ENCODE measurements at regions not wholly inside any gene's neighbourhood (a gene's known extent, or its start where the extent isn't known, plus 50 kb on each side); places are given as distances from the start of the nearest gene placed in this dataset.

GRCh38 chr1:30533796-30534550 is 189.4 kb downstream of the MATN1 start:
- Histone ChIP-seq H3K9me3 (peaks cover 0 to 6% (median 0%) of the 10 kb centered on the region in 3 donors), H3K27ac (no peak overlapping the region), H3K4me3 (no peak overlapping the region), H3K4me1 (no peaks in the 10 kb centered on the region), H3K27me3 (peaks cover 0 to 12% of the 10 kb centered on the region in 2 donors), H3K36me3 (no peaks in the 10 kb centered on the region)
- DNase-seq, result no peak
- TF ChIP-seq CTCF (IDR thresholded peaks at IDR 0.05), result no peak
- intact Hi-C loops (cut with DNase I; ENCODE audit: low total_unique reads), result no loop called here

GRCh38 chr1:30533141-30533540 is 190.2 kb downstream of the MATN1 start:
- no peak overlapping the region for H3K27ac ChIP-seq
- no peak for DNase-seq
- peaks cover 0 to 6% (median 0%) of the 10 kb centered on the region in 3 donors for H3K9me3 ChIP-seq
- peaks cover 0 to 11% of the 10 kb centered on the region in 2 donors for H3K27me3 ChIP-seq
- intact Hi-C loops (cut with DNase I; ENCODE audit: low total_unique reads), result no loop called here
- H3K4me3 ChIP-seq, result no peak overlapping the region
- no peaks in the 10 kb centered on the region for H3K36me3 ChIP-seq
- TF ChIP-seq CTCF (IDR thresholded peaks at IDR 0.05), result no peak
- H3K4me1 ChIP-seq, result no peaks in the 10 kb centered on the region

- H3K9me3 ChIP-seq, result peaks cover 0 to 6% (median 0%) of the 10 kb centered on the region in 3 donors
- no peaks in the 10 kb centered on the region for H3K36me3 ChIP-seq
- no peak overlapping the region for H3K27ac ChIP-seq
- intact Hi-C loops (cut with DNase I; ENCODE audit: low total_unique reads), result no loop called here
- H3K27me3 ChIP-seq, result peaks cover 0 to 11% of the 10 kb centered on the region in 2 donors
- no peak overlapping the region for H3K4me3 ChIP-seq
- H3K4me1 ChIP-seq, result no peaks in the 10 kb centered on the region
- no peak for TF ChIP-seq CTCF (IDR thresholded peaks at IDR 0.05)
- DNase-seq, result no peak
Measured at GRCh38 chr1:30532621-30533020, 190.8 kb downstream of the MATN1 start.

DNA sequence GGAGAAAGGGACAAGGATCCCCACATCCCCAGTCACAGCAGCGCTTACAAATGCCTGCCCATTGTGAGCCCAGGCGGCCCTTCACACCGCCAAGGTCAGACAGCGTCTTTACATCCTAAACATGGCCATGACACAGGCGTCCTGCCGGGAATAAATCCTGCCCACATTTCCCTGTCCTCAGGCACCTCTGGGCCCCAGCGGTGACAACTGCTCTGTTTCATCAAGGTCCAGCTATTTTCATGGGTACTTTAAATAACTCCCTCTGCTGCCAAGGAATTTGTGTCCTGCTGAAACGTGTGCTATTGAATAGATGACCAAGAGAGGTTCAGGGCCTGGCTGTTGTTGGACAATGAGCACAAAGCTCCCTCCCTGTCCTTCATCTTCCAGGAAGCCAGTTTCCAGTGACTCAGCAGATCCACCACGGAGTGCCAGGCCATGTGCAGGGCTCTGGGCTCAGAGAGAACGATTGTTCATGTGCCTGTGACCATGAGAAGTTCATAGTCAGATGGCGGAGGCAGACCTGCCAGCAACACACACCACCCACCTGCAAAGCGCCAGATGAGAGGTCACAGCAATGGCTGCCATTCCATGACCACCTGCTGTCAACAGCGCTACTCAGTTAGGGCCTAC is 195.8 kb downstream of the MATN1 start:
- peaks cover 0 to 40% of the 10 kb centered on the region in 2 donors for H3K27me3 ChIP-seq
- TF ChIP-seq CTCF (IDR thresholded peaks at IDR 0.05), result no peak
- H3K9me3 ChIP-seq, result peaks cover 0 to 6% (median 0%) of the 10 kb centered on the region in 3 donors
- no peaks in the 10 kb centered on the region for H3K4me1 ChIP-seq
- H3K36me3 ChIP-seq, result no peaks in the 10 kb centered on the region
- peak in 1 of 2 donors; percentile 33 for DNase-seq
- no peak overlapping the region for H3K4me3 ChIP-seq
- intact Hi-C loops (cut with DNase I; ENCODE audit: low total_unique reads), result no loop called here
- H3K27ac ChIP-seq, result no peak overlapping the region

GRCh38 chr1:30526652-30527345 is 196.6 kb downstream of the MATN1 start:
- Histone ChIP-seq H3K9me3 (no peaks in the 10 kb centered on the region), H3K4me3 (no peak overlapping the region), H3K36me3 (no peaks in the 10 kb centered on the region), H3K27me3 (peaks cover 0 to 48% of the 10 kb centered on the region in 2 donors), H3K4me1 (no peaks in the 10 kb centered on the region), H3K27ac (no peak overlapping the region)
- TF ChIP-seq CTCF (IDR thresholded peaks at IDR 0.05), result no peak
- peak in 1 of 2 donors; percentile 57 for DNase-seq
- intact Hi-C loops (cut with DNase I; ENCODE audit: low total_unique reads), result no loop called here

All from tibial artery (tissue), 4 donors.